HCT116 (cell line): ENCODE measurements at regions not wholly inside any gene's neighbourhood (a gene's known extent, or its start where the extent isn't known, plus 50 kb on each side); places are given as distances from the start of the nearest gene placed in this dataset.

ENCODE experiments used
- JUND ChIP-seq: IDR thresholded peaks from 2 replicates; pipeline ENCODE4 v1.6.1; 2012
- POLR2A ChIP-seq: IDR thresholded peaks from 2 replicates; pipeline ENCODE4 v1.7.0; 2011; ENCODE audit warnings: borderline replicate concordance; ENCODE audit not compliant: insufficient read depth, insufficient read length; ENCODE audit errors: extremely low read depth
- TF ChIP-seq, protein P1 (sequence below), 3 experiments: fragments of 200-600 bp in 1 of 3; sonication (generic) in 1 of 3; IDR thresholded peaks in 2 of 3; conservative IDR thresholded peaks in 1 of 3; 2 replicates each; pipeline ENCODE4 v1.5.1; 2012 to 2017; ENCODE audit warnings: low read depth in 2 of 3, low read length in 2 of 3, antibody characterized with exemption in 1 of 3, borderline replicate concordance in 1 of 3, control low read depth in 1 of 3, mild to moderate bottlenecking in 1 of 3, mixed read lengths in 1 of 3, mixed run types in 1 of 3, moderate library complexity in 1 of 3; ENCODE audit not compliant: insufficient read depth in 1 of 3

DNA sequence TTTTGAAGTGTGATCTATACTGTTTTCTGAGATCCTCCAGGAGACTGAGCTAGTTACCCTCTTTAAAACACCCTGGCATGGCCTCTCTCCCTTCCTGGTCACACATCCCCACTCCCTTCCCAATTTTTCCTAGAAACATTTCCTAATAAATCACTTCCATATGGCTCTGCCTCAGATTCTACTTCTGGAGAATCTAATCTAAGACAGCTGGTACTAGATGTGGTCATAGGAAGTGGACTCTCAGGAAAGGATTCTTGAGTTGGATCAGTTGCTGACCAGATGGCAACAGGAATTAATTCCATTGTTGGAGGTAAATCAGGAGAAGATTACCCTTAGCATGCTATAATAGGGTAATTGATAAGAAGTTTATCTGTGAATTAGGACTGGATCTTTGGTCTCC is 310.5 kb downstream of the SATB2 start:
- TF ChIP-seq, protein P1, sequence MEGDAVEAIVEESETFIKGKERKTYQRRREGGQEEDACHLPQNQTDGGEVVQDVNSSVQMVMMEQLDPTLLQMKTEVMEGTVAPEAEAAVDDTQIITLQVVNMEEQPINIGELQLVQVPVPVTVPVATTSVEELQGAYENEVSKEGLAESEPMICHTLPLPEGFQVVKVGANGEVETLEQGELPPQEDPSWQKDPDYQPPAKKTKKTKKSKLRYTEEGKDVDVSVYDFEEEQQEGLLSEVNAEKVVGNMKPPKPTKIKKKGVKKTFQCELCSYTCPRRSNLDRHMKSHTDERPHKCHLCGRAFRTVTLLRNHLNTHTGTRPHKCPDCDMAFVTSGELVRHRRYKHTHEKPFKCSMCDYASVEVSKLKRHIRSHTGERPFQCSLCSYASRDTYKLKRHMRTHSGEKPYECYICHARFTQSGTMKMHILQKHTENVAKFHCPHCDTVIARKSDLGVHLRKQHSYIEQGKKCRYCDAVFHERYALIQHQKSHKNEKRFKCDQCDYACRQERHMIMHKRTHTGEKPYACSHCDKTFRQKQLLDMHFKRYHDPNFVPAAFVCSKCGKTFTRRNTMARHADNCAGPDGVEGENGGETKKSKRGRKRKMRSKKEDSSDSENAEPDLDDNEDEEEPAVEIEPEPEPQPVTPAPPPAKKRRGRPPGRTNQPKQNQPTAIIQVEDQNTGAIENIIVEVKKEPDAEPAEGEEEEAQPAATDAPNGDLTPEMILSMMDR (IDR thresholded peaks at IDR 0.05 in 2 of 3, conservative IDR thresholded peaks at IDR 0.05 in 1 of 3; ENCODE audit: borderline replicate concordance in 1 of 3, insufficient read depth in 1 of 3, low read depth in 2 of 3, low read length in 2 of 3) = no peak
- TF ChIP-seq JUND = no peak
- TF ChIP-seq POLR2A = no peak
